ENCODE measurements at regions not wholly inside any gene's neighbourhood (a gene's known extent, or its start where the extent isn't known, plus 50 kb on each side); places are given as distances from the start of the nearest gene placed in this dataset.

DNA sequence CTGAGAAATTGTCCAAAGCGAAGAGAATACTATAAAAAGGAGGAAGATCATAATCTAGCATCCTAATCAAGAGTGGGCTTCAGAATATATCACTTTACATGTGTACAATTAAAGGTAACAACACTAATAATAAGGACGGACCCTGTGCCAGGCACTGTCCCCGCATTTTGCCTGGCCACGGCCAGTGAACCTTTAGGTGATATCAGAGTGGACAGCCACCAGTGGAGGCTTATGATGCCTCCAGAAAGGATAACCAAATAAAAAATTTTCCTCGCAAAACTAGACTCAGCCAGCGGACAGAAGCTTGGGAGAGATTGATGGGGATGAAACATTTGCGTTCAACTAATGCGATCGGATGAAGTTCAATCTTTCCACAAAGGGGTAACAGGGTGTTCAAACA lies 436.4 kb downstream of the NPHP4 start:
- TF ChIP-seq, protein P1, sequence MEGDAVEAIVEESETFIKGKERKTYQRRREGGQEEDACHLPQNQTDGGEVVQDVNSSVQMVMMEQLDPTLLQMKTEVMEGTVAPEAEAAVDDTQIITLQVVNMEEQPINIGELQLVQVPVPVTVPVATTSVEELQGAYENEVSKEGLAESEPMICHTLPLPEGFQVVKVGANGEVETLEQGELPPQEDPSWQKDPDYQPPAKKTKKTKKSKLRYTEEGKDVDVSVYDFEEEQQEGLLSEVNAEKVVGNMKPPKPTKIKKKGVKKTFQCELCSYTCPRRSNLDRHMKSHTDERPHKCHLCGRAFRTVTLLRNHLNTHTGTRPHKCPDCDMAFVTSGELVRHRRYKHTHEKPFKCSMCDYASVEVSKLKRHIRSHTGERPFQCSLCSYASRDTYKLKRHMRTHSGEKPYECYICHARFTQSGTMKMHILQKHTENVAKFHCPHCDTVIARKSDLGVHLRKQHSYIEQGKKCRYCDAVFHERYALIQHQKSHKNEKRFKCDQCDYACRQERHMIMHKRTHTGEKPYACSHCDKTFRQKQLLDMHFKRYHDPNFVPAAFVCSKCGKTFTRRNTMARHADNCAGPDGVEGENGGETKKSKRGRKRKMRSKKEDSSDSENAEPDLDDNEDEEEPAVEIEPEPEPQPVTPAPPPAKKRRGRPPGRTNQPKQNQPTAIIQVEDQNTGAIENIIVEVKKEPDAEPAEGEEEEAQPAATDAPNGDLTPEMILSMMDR (IDR thresholded peaks at IDR 0.05; ENCODE audit: low read depth, low read length, missing input control): no peak
- TF ChIP-seq YY1 (IDR thresholded peaks at IDR 0.05) (no peak), RAD21 (IDR thresholded peaks at IDR 0.05) (no peak), RXRA (IDR thresholded peaks at IDR 0.05) (no peak)
- TF ChIP-seq, protein P2, sequence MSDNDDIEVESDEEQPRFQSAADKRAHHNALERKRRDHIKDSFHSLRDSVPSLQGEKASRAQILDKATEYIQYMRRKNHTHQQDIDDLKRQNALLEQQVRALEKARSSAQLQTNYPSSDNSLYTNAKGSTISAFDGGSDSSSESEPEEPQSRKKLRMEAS (IDR thresholded peaks at IDR 0.05): no peak
- TF ChIP-seq, protein P3, sequence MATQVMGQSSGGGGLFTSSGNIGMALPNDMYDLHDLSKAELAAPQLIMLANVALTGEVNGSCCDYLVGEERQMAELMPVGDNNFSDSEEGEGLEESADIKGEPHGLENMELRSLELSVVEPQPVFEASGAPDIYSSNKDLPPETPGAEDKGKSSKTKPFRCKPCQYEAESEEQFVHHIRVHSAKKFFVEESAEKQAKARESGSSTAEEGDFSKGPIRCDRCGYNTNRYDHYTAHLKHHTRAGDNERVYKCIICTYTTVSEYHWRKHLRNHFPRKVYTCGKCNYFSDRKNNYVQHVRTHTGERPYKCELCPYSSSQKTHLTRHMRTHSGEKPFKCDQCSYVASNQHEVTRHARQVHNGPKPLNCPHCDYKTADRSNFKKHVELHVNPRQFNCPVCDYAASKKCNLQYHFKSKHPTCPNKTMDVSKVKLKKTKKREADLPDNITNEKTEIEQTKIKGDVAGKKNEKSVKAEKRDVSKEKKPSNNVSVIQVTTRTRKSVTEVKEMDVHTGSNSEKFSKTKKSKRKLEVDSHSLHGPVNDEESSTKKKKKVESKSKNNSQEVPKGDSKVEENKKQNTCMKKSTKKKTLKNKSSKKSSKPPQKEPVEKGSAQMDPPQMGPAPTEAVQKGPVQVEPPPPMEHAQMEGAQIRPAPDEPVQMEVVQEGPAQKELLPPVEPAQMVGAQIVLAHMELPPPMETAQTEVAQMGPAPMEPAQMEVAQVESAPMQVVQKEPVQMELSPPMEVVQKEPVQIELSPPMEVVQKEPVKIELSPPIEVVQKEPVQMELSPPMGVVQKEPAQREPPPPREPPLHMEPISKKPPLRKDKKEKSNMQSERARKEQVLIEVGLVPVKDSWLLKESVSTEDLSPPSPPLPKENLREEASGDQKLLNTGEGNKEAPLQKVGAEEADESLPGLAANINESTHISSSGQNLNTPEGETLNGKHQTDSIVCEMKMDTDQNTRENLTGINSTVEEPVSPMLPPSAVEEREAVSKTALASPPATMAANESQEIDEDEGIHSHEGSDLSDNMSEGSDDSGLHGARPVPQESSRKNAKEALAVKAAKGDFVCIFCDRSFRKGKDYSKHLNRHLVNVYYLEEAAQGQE (IDR thresholded peaks at IDR 0.05): no peak
